B cell (primary cell): ENCODE measurements at regions not wholly inside any gene's neighbourhood (a gene's known extent, or its start where the extent isn't known, plus 50 kb on each side); places are given as distances from the start of the nearest gene placed in this dataset.

ENCODE experiments used
- ATAC-seq: fragments of 200-7000 bp; cut with Tn5 transposase; one replicate; pipeline ENCODE4 v1.10.0; 2021; ENCODE audit warnings: low read depth, mild to moderate bottlenecking, moderate number of reproducible peaks, moderate library complexity
- CTCF ChIA-PET: fragments of 350-600 bp; sonication (Branson Sonifier 250); formaldehyde crosslinking; loops from one replicate; lab custom pipeline; 2021; ENCODE audit warnings: antibody characterized with exemption, inconsistent platforms; lab: Charles Lee
- POLR2A ChIA-PET: fragments of 350-600 bp; sonication (Branson Sonifier 250); formaldehyde crosslinking; loops from one replicate; lab custom pipeline; 2021; ENCODE audit warnings: antibody characterized with exemption; lab: Charles Lee
- DNase-seq: peaks from one replicate; pipeline ENCODE4 v3.0.0; 2013
- H2AFZ ChIP-seq: 2 replicates; pipeline ENCODE4 v1.6.1; 2012; ENCODE audit warnings: mild to moderate bottlenecking, low read depth, low read length; ENCODE audit not compliant: insufficient read depth, poor library complexity, severe bottlenecking
- H3K27ac ChIP-seq, 2 donors: 1 replicate in 1 of 2; 2 replicates in 1 of 2; pipeline ENCODE4 v1.5.1; 2012 to 2013; ENCODE audit warnings: low read length in 2 of 2, mild to moderate bottlenecking in 2 of 2, moderate library complexity in 1 of 2
- H3K27me3 ChIP-seq, 4 experiments: fragments of 200-600 bp in 1 of 4; sonication (generic) in 1 of 4; replicated peaks in 1 of 4; 1 replicate in 2 of 4; 2 replicates in 2 of 4; pipeline versions ENCODE4 v1.6.1 to v1.7.0; 2013 to 2016; ENCODE audit warnings: low read length in 3 of 4, mild to moderate bottlenecking in 2 of 4, mixed read lengths in 1 of 4, moderate library complexity in 1 of 4; ENCODE audit not compliant: insufficient read depth in 4 of 4, control insufficient read depth in 3 of 4; ENCODE audit errors: control extremely low read depth in 1 of 4
- H3K36me3 ChIP-seq, 2 experiments: replicated peaks in 1 of 2; 1 replicate in 1 of 2; 2 replicates in 1 of 2; pipeline versions ENCODE4 v1.6.1 to v1.7.1; 2013; ENCODE audit warnings: low read length in 1 of 2; ENCODE audit not compliant: insufficient read depth in 2 of 2, control insufficient read depth in 1 of 2; ENCODE audit errors: control extremely low read depth in 1 of 2, extremely low read depth in 1 of 2
- H3K4me1 ChIP-seq, 2 donors: fragments of 200-600 bp in 1 of 2; sonication (generic) in 1 of 2; 1 replicate in 1 of 2; 2 replicates in 1 of 2; pipeline versions ENCODE4 v1.5.1 to v1.6.1; 2013 to 2017; ENCODE audit warnings: low read length in 2 of 2; ENCODE audit not compliant: control insufficient read depth in 2 of 2, insufficient read depth in 2 of 2
- H3K4me2 ChIP-seq: replicated peaks from 2 replicates; pipeline ENCODE3; 2012; ENCODE audit warnings: mild to moderate bottlenecking, low read depth, low read length; ENCODE audit not compliant: poor library complexity, severe bottlenecking
- H3K4me3 ChIP-seq, 5 experiments: fragments of 200-600 bp in 1 of 5; sonication (generic) in 1 of 5; 1 replicate in 3 of 5; 2 replicates in 2 of 5; pipeline versions ENCODE4 v1.5.1 to v1.7.0; 2011 to 2016; ENCODE audit warnings: low read length in 4 of 5, mild to moderate bottlenecking in 4 of 5, low read depth in 2 of 5, control low read depth in 1 of 5, moderate library complexity in 1 of 5; ENCODE audit not compliant: insufficient read depth in 1 of 5; ENCODE audit errors: control extremely low read depth in 1 of 5, extremely low read depth in 1 of 5
- H3K79me2 ChIP-seq: fragments of 200-600 bp; sonication (generic); one replicate; pipeline ENCODE4 v1.6.0; 2016; ENCODE audit warnings: low read length; ENCODE audit not compliant: control insufficient read depth, insufficient read depth
- H3K9ac ChIP-seq: fragments of 200-600 bp; sonication (generic); 2 replicates; pipeline ENCODE4 v1.6.1; 2017; ENCODE audit warnings: mild to moderate bottlenecking, low read length, moderate library complexity
- H3K9me3 ChIP-seq, 3 donors: one replicate each; pipeline versions ENCODE4 v1.6.1 to v1.7.1; 2013; ENCODE audit warnings: low read length in 2 of 3; ENCODE audit not compliant: control insufficient read depth in 2 of 3, insufficient read depth in 1 of 3; ENCODE audit errors: control extremely low read depth in 1 of 3
- H4K20me1 ChIP-seq: 2 replicates; pipeline ENCODE4 v1.6.0; 2012; ENCODE audit warnings: mild to moderate bottlenecking, low read length; ENCODE audit not compliant: insufficient read depth, control insufficient read depth, poor library complexity, severe bottlenecking
- H3K27ac Mint-ChIP-seq: one replicate; pipeline ENCODE4 v1.8.0; 2021; ENCODE audit warnings: mixed read lengths
- H3K27me3 Mint-ChIP-seq: one replicate; pipeline ENCODE4 v1.8.0; 2021; ENCODE audit warnings: mixed read lengths
- H3K4me1 Mint-ChIP-seq: one replicate; pipeline ENCODE4 v1.8.0; 2021; ENCODE audit warnings: mixed read lengths
- H3K4me3 Mint-ChIP-seq: one replicate; pipeline ENCODE4 v1.8.0; 2021; ENCODE audit warnings: mixed read lengths
- H3K9me3 Mint-ChIP-seq: one replicate; pipeline ENCODE4 v1.8.0; 2022; ENCODE audit warnings: mixed read lengths; ENCODE audit not compliant: insufficient read depth
- EZH2 ChIP-seq: IDR thresholded peaks from 2 replicates; pipeline ENCODE4 v1.6.1; 2012; ENCODE audit warnings: borderline replicate concordance, low read depth, mild to moderate bottlenecking, moderate library complexity, low read length; ENCODE audit not compliant: insufficient read depth, poor library complexity, severe bottlenecking
- WGBS: methylation state at CpG from one replicate; pipeline ENCODE4 v1.1.5; 2013; ENCODE audit warnings: missing lambda C conversion rate; ENCODE audit not compliant: insufficient coverage; 5-methylcytosine and 5-hydroxymethylcytosine counted together
- intact Hi-C: fragments of 100-400 bp; cut with micrococcal nuclease; formaldehyde crosslinking; loops from one replicate; pipeline ENCODE4 v1.10.0; 2022
- TF ChIP-seq, protein P1 (sequence below): fragments of 200-600 bp; IDR thresholded peaks from one replicate; pipeline ENCODE4 v1.8.0; 2022; ENCODE audit warnings: antibody characterized with exemption, mild to moderate bottlenecking

DNA sequence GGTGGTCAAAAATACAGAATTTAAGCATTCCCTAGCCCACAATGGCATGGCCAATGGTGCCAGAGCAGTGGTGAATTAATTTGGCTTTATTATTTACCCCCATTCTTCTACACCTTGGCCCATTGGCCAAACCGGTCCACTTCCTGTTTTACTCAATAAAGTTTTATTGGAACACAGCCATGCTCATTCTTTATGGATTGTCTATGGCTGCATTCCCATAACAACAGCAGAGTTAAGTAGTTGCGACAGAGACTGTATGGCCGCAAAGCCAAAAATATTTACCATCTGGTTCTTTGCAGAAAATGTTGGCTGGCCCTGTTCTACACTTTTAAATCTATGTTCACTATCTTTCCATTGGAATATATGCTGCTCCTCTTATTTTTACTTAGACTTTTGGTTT is 130.3 kb upstream of the CCDC68 start:
- Histone ChIP-seq H4K20me1 (no peaks in the 10 kb centered on the region), H3K27ac (no peak overlapping the region), H3K79me2 (no peaks in the 10 kb centered on the region), H3K36me3 (no peaks in the 10 kb centered on the region), H3K4me1 (peaks cover 10 to 18% of the 10 kb centered on the region in 2 donors), H3K27me3 (no peaks in the 10 kb centered on the region), H3K4me3 (no peak overlapping the region), H3K9ac (no peak overlapping the region), H3K9me3 (no peaks in the 10 kb centered on the region), H3K4me2 (no peak overlapping the region), H2AFZ (no peak overlapping the region)
- Mint-ChIP-seq H3K27me3 (no peaks in the 10 kb centered on the region), H3K27ac (no peak overlapping the region), H3K9me3 (no peaks in the 10 kb centered on the region), H3K4me1 (peaks cover 38% of the 10 kb centered on the region), H3K4me3 (no peak overlapping the region)
- ChIA-PET POLR2A (no interaction called here), CTCF (no interaction called here)
- ATAC-seq: no peak
- TF ChIP-seq EZH2: no peak
- TF ChIP-seq, protein P1, sequence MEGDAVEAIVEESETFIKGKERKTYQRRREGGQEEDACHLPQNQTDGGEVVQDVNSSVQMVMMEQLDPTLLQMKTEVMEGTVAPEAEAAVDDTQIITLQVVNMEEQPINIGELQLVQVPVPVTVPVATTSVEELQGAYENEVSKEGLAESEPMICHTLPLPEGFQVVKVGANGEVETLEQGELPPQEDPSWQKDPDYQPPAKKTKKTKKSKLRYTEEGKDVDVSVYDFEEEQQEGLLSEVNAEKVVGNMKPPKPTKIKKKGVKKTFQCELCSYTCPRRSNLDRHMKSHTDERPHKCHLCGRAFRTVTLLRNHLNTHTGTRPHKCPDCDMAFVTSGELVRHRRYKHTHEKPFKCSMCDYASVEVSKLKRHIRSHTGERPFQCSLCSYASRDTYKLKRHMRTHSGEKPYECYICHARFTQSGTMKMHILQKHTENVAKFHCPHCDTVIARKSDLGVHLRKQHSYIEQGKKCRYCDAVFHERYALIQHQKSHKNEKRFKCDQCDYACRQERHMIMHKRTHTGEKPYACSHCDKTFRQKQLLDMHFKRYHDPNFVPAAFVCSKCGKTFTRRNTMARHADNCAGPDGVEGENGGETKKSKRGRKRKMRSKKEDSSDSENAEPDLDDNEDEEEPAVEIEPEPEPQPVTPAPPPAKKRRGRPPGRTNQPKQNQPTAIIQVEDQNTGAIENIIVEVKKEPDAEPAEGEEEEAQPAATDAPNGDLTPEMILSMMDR: no peak
- intact Hi-C loops: loop anchor here (10.0 kb wide), 1 partner anchor 145 kb away; no protein-coding TSS in a partner anchor
- DNase-seq: no peak
- 100% methylated on average over 3 of the region's 3 CpGs for WGBS

DNA sequence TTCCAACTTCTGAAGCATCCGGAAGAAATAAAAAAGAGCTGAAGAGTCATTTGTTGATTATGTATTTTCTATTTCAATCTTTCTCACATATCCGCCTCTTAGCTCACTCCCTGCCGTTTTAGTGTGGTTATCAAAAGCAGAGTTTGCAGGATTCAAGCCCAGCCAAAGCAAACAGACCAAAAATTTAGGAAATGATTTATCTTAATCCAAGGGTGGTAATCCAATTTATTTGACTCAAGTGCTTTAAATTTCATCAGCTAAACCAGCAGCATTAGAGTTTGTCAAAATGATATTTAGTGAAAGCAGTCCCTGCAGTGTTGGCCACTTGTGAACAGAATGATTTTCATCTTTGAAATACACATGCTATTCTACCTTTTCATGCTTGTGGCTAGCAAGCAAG is 129.3 kb upstream of the CCDC68 start:
- H3K4me3 ChIP-seq: no peak overlapping the region
- H3K4me3 Mint-ChIP-seq: no peak overlapping the region
- no peaks in the 10 kb centered on the region for H3K9me3 Mint-ChIP-seq
- no peak overlapping the region for H3K9ac ChIP-seq
- no peaks in the 10 kb centered on the region for H4K20me1 ChIP-seq
- CTCF ChIA-PET: no interaction called here
- no peaks in the 10 kb centered on the region for H3K36me3 ChIP-seq
- no peaks in the 10 kb centered on the region for H3K27me3 ChIP-seq
- no peak overlapping the region for H3K27ac ChIP-seq
- POLR2A ChIA-PET: no interaction called here
- no CpG with 5 or more reads among the region's 3 CpGs for WGBS
- intact Hi-C loops: no loop called here
- no peak overlapping the region for H3K4me2 ChIP-seq
- DNase-seq (no peak), ATAC-seq (no peak)
- H3K4me1 Mint-ChIP-seq: peaks cover 29% of the 10 kb centered on the region
- H3K27ac Mint-ChIP-seq: no peak overlapping the region
- TF ChIP-seq, protein P1: no peak
- TF ChIP-seq EZH2: no peak
- no peaks in the 10 kb centered on the region for H3K9me3 ChIP-seq
- peaks cover 7 to 14% of the 10 kb centered on the region in 2 donors for H3K4me1 ChIP-seq
- no peak overlapping the region for H2AFZ ChIP-seq
- no peaks in the 10 kb centered on the region for H3K27me3 Mint-ChIP-seq
- no peaks in the 10 kb centered on the region for H3K79me2 ChIP-seq
